CD4-positive, alpha-beta memory T cell (primary cell): ENCODE measurements at regions not wholly inside any gene's neighbourhood (a gene's known extent, or its start where the extent isn't known, plus 50 kb on each side); places are given as distances from the start of the nearest gene placed in this dataset.
"Not testable (repeated sequence)": the region's sequence is repeated elsewhere in the genome, so short reads cannot be mapped to it uniquely, and the experiment has no call there.

Source experiments
- CTCF ChIA-PET: fragments of 350-600 bp; sonication (Branson Sonifier 250); formaldehyde crosslinking; loops from one replicate; lab custom pipeline; 2021; ENCODE audit warnings: inconsistent platforms; ENCODE audit not compliant: partially characterized antibody; lab: Charles Lee
- POLR2A ChIA-PET: fragments of 350-600 bp; sonication (Branson Sonifier 250); formaldehyde crosslinking; loops from one replicate; lab custom pipeline; 2021; ENCODE audit not compliant: partially characterized antibody; lab: Charles Lee
- DNase-seq, 5 donors: peaks; one replicate each; pipeline versions ENCODE4 v3.0.0 to v3.0.0-alpha.2; 2020 to 2022; ENCODE audit warnings: mixed read lengths in 1 of 5
- H3K27ac ChIP-seq: one replicate; pipeline ENCODE4 v1.7.0; 2013; ENCODE audit warnings: low read depth, low read length
- H3K27me3 ChIP-seq: 2 replicates; pipeline ENCODE4 v1.7.0; 2013; ENCODE audit warnings: mild to moderate bottlenecking, low read length, moderate library complexity; ENCODE audit not compliant: insufficient read depth
- H3K36me3 ChIP-seq: 2 replicates; pipeline ENCODE4 v1.7.0; 2013; ENCODE audit warnings: mild to moderate bottlenecking, low read length, moderate library complexity; ENCODE audit not compliant: insufficient read depth
- H3K4me1 ChIP-seq: 2 replicates; pipeline ENCODE4 v1.7.0; 2013; ENCODE audit warnings: mild to moderate bottlenecking, low read length, moderate library complexity; ENCODE audit not compliant: insufficient read depth
- H3K4me3 ChIP-seq, 2 donors: one replicate each; pipeline ENCODE4 v1.7.0; 2013; ENCODE audit warnings: low read length in 2 of 2, mild to moderate bottlenecking in 1 of 2
- H3K9me3 ChIP-seq, 2 donors: one replicate each; pipeline ENCODE4 v1.7.0; 2013; ENCODE audit warnings: low read length in 2 of 2, control low read depth in 1 of 2; ENCODE audit not compliant: control insufficient read depth in 1 of 2
- H3K27ac Mint-ChIP-seq, 7 donors: one replicate each; pipeline ENCODE4 v1.8.0; 2020 to 2021; ENCODE audit warnings: mixed read lengths in 7 of 7, mild to moderate bottlenecking in 6 of 7, inconsistent platforms in 3 of 7, moderate library complexity in 3 of 7
- H3K27me3 Mint-ChIP-seq, 2 donors: one replicate each; pipeline ENCODE4 v1.8.0; 2020 to 2021; ENCODE audit warnings: mixed read lengths in 2 of 2
- H3K36me3 Mint-ChIP-seq, 2 donors: one replicate each; pipeline ENCODE4 v1.8.0; 2020 to 2021; ENCODE audit warnings: mixed read lengths in 2 of 2, inconsistent platforms in 1 of 2, mild to moderate bottlenecking in 1 of 2
- H3K4me1 Mint-ChIP-seq, 4 donors: one replicate each; pipeline ENCODE4 v1.8.0; 2020 to 2021; ENCODE audit warnings: mixed read lengths in 4 of 4, mild to moderate bottlenecking in 1 of 4
- H3K4me3 Mint-ChIP-seq, 8 donors: one replicate each; pipeline ENCODE4 v1.8.0; 2020 to 2021; ENCODE audit warnings: mixed read lengths in 8 of 8, mild to moderate bottlenecking in 7 of 8, moderate library complexity in 6 of 8, inconsistent platforms in 3 of 8
- H3K9me3 Mint-ChIP-seq, 8 donors: one replicate each; pipeline ENCODE4 v1.8.0; 2020 to 2021; ENCODE audit warnings: mixed read lengths in 8 of 8, mild to moderate bottlenecking in 5 of 8, inconsistent platforms in 3 of 8, moderate library complexity in 1 of 8
- intact Hi-C: fragments of 100-400 bp; cut with micrococcal nuclease; formaldehyde crosslinking; loops from one replicate; pipeline ENCODE4 v1.15.1; 2023

DNA sequence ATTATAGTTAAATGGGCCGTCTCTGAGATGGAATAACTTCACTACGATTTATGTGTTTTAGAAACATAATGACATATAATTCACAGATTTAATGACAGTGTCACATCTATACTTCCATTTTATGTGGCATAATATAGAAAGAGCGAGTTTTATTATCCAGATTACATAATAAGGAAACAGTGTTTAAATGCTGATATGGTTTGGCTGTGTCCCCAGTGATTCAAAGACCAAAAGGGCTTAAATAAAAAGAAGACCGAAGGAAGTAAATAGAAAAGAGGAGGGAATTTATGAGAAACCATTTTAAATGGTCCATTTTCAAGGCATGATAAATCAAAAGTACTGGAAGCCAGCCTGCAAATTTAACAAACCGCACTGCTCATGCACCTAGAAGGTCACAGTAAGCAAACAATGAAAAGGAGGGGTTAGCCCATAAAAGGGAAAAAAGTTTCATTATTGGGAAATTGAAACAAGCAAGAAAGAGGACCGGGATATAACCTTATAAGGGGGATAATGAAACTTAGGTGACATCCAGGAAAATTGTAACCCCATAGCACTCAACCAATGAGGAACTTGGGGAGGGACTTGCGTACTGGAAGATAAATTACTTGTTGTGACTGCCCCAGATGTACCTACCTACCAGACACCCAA, 99.2 kb downstream of the SPATA31A6 start:
- H3K27me3 ChIP-seq, H3K9me3 Mint-ChIP-seq, H3K27ac Mint-ChIP-seq, H3K36me3 Mint-ChIP-seq, H3K36me3 ChIP-seq, H3K4me1 ChIP-seq, H3K4me3 Mint-ChIP-seq, H3K27ac ChIP-seq, CTCF ChIA-PET, H3K27me3 Mint-ChIP-seq, intact Hi-C loops, H3K4me1 Mint-ChIP-seq, POLR2A ChIA-PET, H3K4me3 ChIP-seq, H3K9me3 ChIP-seq, DNase-seq: not testable (repeated sequence)

- DNase-seq, H3K4me3 Mint-ChIP-seq, POLR2A ChIA-PET, CTCF ChIA-PET, H3K27ac ChIP-seq, H3K27me3 ChIP-seq, H3K9me3 Mint-ChIP-seq, H3K36me3 ChIP-seq, H3K4me3 ChIP-seq, H3K36me3 Mint-ChIP-seq, H3K4me1 ChIP-seq, intact Hi-C loops, H3K27me3 Mint-ChIP-seq, H3K27ac Mint-ChIP-seq, H3K4me1 Mint-ChIP-seq, H3K9me3 ChIP-seq: not testable (repeated sequence)
Observed at GRCh38 chr9:42283179-42283543, 99.7 kb downstream of the SPATA31A6 start.

DNA sequence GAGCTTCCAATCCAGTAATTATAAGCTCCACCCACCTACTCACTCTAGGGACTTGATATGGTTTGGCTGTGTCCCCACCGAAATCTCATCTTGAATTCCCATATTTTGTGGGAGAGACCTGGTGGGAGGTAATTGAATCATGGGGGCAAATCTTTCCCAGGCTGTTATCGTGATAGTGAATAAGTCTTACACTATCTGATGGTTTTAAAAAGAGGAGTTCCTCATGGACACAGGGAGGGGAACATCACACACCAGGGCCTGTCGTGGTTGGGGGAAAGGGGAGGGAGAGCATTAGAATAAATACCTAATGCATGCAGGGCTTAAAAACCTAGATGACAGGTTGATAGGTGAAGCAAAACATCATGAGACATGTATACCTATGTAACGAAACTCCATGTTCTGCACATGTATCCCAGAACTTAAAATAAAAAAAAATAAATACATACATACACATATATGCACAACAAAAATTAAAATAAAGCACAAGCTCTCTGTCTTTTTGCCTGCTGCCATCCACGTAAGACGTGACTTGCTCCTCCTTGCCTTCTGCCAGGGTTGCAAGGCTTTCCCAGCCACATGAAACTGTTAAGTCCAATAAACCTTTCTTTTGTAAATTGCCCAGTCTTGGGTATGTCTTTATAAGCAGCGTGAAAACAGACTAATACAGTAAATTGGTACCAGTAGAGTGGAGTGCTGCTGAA, 102.8 kb downstream of the SPATA31A6 start:
- H3K27me3 Mint-ChIP-seq, H3K36me3 Mint-ChIP-seq, H3K27ac ChIP-seq, H3K27ac Mint-ChIP-seq, H3K36me3 ChIP-seq, H3K4me1 ChIP-seq, CTCF ChIA-PET, POLR2A ChIA-PET, H3K9me3 ChIP-seq, H3K27me3 ChIP-seq, H3K9me3 Mint-ChIP-seq, intact Hi-C loops, H3K4me1 Mint-ChIP-seq, DNase-seq, H3K4me3 Mint-ChIP-seq, H3K4me3 ChIP-seq: not testable (repeated sequence)

GRCh38 chr9:42288002-42288864, 104.8 kb downstream of the SPATA31A6 start:
- H3K36me3 ChIP-seq, intact Hi-C loops, H3K4me1 Mint-ChIP-seq, H3K4me1 ChIP-seq, H3K9me3 ChIP-seq, H3K27me3 ChIP-seq, H3K36me3 Mint-ChIP-seq, DNase-seq, POLR2A ChIA-PET, H3K9me3 Mint-ChIP-seq, H3K27me3 Mint-ChIP-seq, H3K4me3 Mint-ChIP-seq, H3K27ac Mint-ChIP-seq, H3K4me3 ChIP-seq, H3K27ac ChIP-seq, CTCF ChIA-PET: not testable (repeated sequence)

DNA sequence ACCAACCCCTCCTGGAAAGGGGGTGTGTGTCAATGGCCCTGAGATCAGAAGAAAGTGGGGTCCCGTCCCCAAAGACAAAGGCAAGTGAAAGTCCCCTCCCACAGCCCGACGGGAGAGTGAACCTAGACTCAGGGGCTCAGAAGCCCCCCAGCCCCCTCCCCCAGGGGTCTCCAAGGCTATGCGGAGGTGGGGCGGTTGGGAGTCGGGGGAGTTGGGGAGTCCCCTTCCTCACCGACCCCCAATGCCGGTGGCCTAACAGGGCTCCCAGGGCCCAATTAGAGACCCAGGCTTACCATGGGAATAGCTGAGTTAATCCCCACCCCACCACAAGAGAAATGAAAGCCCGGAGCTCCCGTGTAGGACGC, 105.4 kb downstream of the SPATA31A6 start:
- DNase-seq, H3K4me3 Mint-ChIP-seq, H3K27ac ChIP-seq, H3K27me3 Mint-ChIP-seq, intact Hi-C loops, H3K4me1 ChIP-seq, H3K27me3 ChIP-seq, POLR2A ChIA-PET, H3K36me3 Mint-ChIP-seq, H3K4me3 ChIP-seq, H3K4me1 Mint-ChIP-seq, CTCF ChIA-PET, H3K9me3 Mint-ChIP-seq, H3K9me3 ChIP-seq, H3K36me3 ChIP-seq, H3K27ac Mint-ChIP-seq: not testable (repeated sequence)

DNA sequence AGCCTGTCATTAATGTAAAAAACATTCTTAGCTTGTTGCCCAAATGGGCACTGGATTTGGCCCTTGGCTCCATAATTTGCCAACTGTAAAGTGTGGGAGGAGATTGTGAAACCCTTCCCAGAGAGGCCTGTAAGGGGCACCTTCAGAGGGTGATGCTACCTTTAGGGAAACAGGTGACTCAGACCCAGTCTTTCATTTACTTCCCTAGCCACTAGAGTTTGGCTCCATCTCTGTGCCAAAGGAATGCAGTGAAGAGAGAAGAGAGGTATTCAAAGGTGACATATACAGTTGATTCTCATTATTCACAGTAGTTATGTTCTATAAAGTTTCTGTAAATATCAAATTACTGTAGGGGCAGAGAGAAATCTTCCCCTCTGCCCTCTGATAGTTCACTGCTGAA, 116.7 kb downstream of the SPATA31A6 start:
- H3K4me3 Mint-ChIP-seq, POLR2A ChIA-PET: not testable (repeated sequence)

GRCh38 chr9:42306625-42307024, 123.2 kb downstream of the SPATA31A6 start:
- H3K27me3 Mint-ChIP-seq, intact Hi-C loops, H3K4me1 Mint-ChIP-seq: not testable (repeated sequence)

More for the DNA sequence above, 116.7 kb downstream of the SPATA31A6 start:
- intact Hi-C loops, H3K9me3 Mint-ChIP-seq, CTCF ChIA-PET, H3K27me3 ChIP-seq, DNase-seq, H3K4me1 Mint-ChIP-seq, H3K4me3 ChIP-seq, H3K36me3 Mint-ChIP-seq, H3K27ac Mint-ChIP-seq, H3K27ac ChIP-seq, H3K9me3 ChIP-seq, H3K27me3 Mint-ChIP-seq, H3K4me1 ChIP-seq, H3K36me3 ChIP-seq: not testable (repeated sequence)

More at GRCh38 chr9:42306625-42307024, 123.2 kb downstream of the SPATA31A6 start:
- DNase-seq, H3K4me1 ChIP-seq, H3K4me3 ChIP-seq, H3K9me3 Mint-ChIP-seq, H3K36me3 Mint-ChIP-seq, POLR2A ChIA-PET, H3K36me3 ChIP-seq, H3K27ac ChIP-seq, H3K27ac Mint-ChIP-seq, CTCF ChIA-PET, H3K4me3 Mint-ChIP-seq, H3K27me3 ChIP-seq, H3K9me3 ChIP-seq: not testable (repeated sequence)
